HG02759 (cell line): ENCODE measurements at regions not wholly inside any gene's neighbourhood (a gene's known extent, or its start where the extent isn't known, plus 50 kb on each side); places are given as distances from the start of the nearest gene placed in this dataset.

Source experiments
- ATAC-seq: cut with Tn5 transposase; IDR thresholded peaks from one replicate; pipeline ENCODE4 v1.9.1; 2021; ENCODE audit warnings: mild to moderate bottlenecking, moderate library complexity; ENCODE audit not compliant: unreplicated experiment

DNA sequence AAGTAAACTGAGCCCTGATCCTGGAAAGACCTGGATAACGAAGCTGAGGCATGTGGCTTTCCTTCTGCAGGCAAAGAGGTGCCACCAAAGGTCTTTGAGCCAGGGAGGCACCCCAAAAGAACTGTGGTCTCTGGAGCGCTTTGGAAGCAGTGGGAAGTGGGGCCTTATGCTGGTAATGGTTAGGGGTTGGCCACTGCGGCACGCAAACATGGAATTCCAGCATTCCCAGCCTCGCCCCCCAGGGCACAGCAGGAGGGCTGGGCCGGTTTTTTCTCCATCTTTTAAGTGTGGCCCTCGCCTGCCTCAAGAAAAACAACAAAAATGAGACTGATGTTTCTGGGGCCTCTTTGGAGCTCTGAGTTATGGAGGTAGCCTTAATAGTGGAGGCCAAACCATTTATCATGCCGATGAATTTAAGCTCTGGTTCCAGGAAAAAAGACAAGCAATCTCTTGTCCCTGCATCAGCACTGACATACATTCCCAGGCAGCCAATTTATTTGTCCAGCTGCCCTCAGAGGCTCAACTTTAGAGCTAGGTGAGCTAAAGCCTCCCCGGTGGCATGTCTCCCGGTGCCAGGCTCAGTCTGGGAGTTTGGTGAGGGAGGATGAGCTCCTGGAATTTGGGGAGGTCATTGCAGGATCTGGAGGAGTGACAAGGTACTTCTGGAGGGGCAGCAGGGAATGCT lies 109.0 kb downstream of the TLE3 start:
- ATAC-seq, result no peak

DNA sequence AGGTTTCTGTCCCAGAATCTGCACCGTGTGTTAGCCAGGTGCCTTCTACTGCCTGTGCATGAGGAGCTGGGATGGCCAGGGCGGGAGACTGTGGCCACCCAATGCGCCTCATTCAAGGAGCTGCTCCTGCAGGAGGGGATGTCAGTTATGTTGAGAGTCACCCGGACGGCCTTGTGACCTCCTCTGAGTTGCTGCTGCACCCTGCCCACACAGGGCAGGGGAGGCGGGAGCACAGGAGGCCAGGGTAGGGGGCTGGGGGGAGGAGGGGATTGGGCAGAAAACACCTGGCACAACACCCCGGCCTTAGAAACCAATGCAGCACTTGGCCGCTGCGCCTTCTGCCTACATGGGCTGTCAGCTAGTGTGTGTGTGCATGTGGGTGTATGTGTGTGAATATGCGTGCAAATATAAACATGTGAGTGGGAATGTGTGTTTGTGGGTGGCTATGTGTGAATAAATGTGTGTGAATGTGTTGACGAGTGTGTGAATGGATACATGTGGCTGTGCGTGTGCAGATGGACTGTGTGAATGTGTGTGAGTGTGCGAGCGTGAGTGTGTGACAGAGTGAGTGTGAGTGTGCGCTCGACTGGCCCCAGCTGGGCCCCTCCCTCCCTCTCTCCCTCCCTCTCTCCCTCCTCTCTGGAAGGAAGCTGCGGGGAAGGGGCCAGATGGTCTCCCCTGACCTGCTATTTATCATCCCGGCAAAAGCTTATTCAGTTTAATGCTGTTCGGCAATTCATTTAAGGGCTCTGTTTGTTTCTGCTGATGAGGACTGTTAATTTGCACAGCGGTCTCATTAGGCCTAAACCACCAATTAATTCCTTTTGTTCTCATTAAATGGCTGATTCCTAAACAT lies 106.9 kb downstream of the TLE3 start:
- ATAC-seq, result no peak

DNA sequence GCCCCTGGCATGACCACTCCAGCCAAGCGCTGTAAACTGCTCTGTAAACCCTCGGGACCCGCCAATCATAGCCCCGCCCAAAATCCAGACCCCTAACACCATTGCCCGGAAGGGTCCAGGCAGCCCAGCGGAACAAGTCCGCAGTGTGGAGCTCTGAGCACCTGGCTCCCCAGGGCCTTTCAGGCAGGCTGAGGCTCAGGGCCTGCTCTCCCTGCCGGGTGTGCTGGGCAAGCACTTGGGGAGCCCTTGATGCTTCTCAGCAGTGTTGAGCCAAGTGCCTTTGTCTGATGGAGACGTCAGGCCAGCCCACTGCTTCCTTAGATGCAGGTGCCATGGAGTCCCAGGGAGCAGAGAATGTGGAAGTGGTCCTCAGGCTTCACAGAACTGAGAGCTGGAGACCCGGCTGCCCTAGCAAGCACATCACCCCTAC lies 106.2 kb downstream of the TLE3 start:
- no peak for ATAC-seq

DNA sequence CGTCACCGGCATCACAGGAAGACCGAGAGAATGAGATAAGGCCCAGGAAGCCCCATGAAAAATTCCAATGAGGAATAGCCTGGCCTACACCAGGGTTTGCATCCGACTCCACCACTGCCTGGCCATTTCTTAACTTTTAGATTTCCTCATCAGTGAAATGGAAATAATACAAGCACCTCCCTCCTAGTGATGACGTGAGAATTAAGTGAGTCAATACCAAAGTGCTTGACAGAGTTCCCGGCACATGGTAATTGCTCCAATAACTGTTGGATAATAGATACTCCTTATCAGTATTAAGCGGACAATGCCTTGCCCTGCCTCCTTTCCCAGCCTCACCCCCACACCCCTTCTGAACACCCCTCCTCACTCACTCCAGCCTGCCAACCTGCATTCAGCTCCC lies 105.4 kb downstream of the TLE3 start:
- ATAC-seq, result no peak

DNA sequence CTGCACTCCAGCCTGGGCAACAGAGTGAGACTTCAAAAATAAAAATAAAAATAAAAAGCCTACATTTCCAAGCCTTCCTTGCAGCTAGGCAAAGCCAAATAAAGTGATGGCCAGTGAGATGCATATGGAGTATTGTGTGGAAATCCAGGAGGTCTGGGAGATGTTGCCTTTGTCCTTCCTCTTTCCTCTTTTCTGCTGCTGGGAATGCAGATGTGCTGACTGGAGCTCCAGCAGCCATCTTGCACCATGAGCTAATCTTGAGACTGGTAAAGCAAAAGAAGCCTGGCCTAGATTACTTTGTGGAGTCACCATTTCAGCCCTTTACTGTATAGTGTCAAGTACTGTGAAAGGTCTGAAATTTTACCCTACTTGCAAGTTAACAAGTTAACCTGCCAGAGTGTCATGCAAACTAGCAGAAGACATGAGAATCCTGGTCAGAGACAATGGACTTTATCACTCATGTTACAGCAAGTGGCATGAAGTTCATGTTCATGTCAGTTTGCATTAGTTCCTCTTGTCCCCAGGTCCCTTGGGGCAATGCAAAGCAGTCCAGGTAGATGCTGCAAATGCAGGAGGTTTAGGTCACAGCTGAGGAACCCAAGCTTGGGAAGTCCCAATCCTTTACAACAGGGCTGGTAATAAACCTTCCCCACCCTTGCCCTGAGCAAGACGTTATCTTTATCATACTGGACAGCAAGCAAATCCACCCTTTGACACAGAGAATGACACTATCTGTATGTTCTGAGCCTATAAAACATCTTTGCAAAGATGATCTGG lies 103.1 kb downstream of the TLE3 start:
- no peak for ATAC-seq

DNA sequence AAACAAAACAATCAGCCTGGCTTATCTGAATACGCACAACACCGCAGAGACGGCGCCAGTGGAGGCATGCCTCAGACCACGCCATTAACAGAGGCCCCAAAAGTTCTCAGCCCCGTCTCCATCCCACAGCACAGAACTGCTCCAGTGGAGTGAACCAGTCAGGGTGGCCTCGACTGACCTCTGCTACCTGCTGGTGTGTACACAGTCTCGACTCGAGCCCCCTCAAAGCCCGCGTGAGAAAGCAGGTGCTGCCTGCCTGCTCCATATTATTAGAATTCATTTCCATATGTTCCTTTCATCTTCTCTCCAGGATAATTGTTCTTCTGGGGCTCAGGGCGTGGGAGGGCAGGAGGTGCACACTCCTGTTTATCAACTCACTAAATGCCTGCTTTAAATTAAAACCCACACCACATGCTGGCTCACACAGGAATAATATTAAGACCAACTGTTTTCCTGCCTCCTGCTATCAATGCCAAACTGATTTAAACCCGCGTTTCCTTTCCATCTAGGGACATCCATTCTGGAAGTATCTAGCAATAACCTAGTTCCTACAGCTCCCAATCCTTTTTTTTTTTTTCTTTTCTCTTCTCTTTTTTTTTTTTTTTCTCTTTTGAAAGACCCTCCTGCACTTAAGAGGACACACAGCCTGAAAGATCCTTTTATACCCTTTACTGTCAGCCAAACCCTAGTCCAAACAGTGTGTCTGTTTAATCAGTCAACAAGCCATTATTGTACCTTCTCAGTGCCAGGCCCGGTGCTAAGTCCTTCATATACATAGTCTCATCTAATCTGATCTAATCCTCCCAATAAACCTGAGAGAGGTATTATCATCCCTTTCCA lies 101.2 kb downstream of the TLE3 start:
- no peak for ATAC-seq

DNA sequence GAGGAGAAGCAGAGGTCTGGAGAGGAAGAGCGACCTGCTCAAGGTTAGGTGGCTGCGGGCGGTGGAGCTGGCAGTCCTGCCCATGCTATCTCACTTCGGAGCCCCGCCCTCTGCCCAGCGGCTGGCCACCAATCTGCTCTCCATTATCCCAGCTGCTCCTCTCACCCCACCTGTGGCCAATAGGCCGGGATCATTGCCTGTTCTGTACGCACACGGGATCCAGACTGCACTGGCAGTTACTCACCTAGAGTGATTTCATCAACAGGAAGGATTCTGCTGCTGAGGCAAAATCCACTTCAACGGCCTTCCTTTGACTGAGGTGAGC lies 100.6 kb downstream of the TLE3 start:
- ATAC-seq, result no peak
